HG03378 (cell line): ENCODE measurements at regions not wholly inside any gene's neighbourhood (a gene's known extent, or its start where the extent isn't known, plus 50 kb on each side); places are given as distances from the start of the nearest gene placed in this dataset.
"Not testable (repeated sequence)": the region's sequence is repeated elsewhere in the genome, so short reads cannot be mapped to it uniquely, and the experiment has no call there.

Experiments used
- ATAC-seq: cut with Tn5 transposase; IDR thresholded peaks from one replicate; pipeline ENCODE4 v1.9.1; 2021; ENCODE audit warnings: mild to moderate bottlenecking, moderate library complexity; ENCODE audit not compliant: unreplicated experiment

- no peak for ATAC-seq
Observed at GRCh38 chr2:144975881-144976280, 456.0 kb upstream of the ZEB2 start.

- no peak for ATAC-seq
Observed at GRCh38 chr2:144972676-144973075, 452.8 kb upstream of the ZEB2 start.

- ATAC-seq, result no peak
Observed at GRCh38 chr2:144971786-144972335, 451.9 kb upstream of the ZEB2 start.

- ATAC-seq, result not testable (repeated sequence)
Observed at GRCh38 chr2:144970410-144970809, 450.5 kb upstream of the ZEB2 start.

GRCh38 chr2:144969564-144969963 lies 449.6 kb upstream of the ZEB2 start:
- ATAC-seq, result not testable (repeated sequence)

- ATAC-seq, result no peak
Observed at GRCh38 chr2:144967961-144968360, 448.0 kb upstream of the ZEB2 start.

GRCh38 chr2:144965172-144965571 lies 445.3 kb upstream of the ZEB2 start:
- ATAC-seq, result no peak

- ATAC-seq, result no peak
Observed at GRCh38 chr2:144963031-144963430, 443.1 kb upstream of the ZEB2 start.

- no peak for ATAC-seq
Observed at GRCh38 chr2:144959416-144959815, 439.5 kb upstream of the ZEB2 start.

GRCh38 chr2:144950899-144951560 lies 431.1 kb upstream of the ZEB2 start:
- ATAC-seq, result no peak

GRCh38 chr2:144948205-144948855 lies 428.4 kb upstream of the ZEB2 start:
- no peak for ATAC-seq

GRCh38 chr2:144947709-144948037 lies 427.8 kb upstream of the ZEB2 start:
- no peak for ATAC-seq

- ATAC-seq, result no peak
Observed at GRCh38 chr2:144946263-144946662, 426.3 kb upstream of the ZEB2 start.

- ATAC-seq, result no peak
Observed at GRCh38 chr2:144944546-144945220, 424.8 kb upstream of the ZEB2 start.

GRCh38 chr2:144943986-144944385 lies 424.1 kb upstream of the ZEB2 start:
- no peak for ATAC-seq

GRCh38 chr2:144943293-144943941 lies 423.5 kb upstream of the ZEB2 start:
- no peak for ATAC-seq

GRCh38 chr2:144942516-144943256 lies 422.8 kb upstream of the ZEB2 start:
- ATAC-seq, result no peak

GRCh38 chr2:144941743-144942488 lies 422.0 kb upstream of the ZEB2 start:
- no peak for ATAC-seq

- ATAC-seq, result no peak
Observed at GRCh38 chr2:144939590-144939989, 419.7 kb upstream of the ZEB2 start.
